ENCODE measurements at regions not wholly inside any gene's neighbourhood (a gene's known extent, or its start where the extent isn't known, plus 50 kb on each side); places are given as distances from the start of the nearest gene placed in this dataset.

DNA sequence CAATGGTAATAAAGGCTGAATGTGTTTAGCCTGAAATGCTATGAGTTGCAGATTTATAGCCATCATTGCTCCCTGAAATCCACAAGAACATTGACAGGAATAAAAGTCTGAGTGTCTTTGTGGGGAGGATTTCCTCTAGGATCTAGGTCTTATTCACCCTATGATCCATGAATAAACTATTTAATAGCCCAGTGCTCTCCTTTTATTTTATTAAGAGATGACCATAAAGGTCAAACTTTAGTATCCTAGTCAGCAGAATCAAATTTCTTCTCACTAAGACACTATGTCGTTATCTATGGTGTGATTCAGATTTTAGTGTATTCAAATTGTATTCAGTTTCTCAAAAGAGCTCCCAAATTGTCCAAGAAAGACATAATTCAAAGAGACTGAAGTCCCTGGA, 67.8 kb upstream of the AKR1E2 start:
- Mint-ChIP-seq H3K9me3 (ENCODE audit: unreplicated experiment) (no peaks in the 10 kb centered on the region), H3K4me1 (ENCODE audit: unreplicated experiment) (no peaks in the 10 kb centered on the region)

DNA sequence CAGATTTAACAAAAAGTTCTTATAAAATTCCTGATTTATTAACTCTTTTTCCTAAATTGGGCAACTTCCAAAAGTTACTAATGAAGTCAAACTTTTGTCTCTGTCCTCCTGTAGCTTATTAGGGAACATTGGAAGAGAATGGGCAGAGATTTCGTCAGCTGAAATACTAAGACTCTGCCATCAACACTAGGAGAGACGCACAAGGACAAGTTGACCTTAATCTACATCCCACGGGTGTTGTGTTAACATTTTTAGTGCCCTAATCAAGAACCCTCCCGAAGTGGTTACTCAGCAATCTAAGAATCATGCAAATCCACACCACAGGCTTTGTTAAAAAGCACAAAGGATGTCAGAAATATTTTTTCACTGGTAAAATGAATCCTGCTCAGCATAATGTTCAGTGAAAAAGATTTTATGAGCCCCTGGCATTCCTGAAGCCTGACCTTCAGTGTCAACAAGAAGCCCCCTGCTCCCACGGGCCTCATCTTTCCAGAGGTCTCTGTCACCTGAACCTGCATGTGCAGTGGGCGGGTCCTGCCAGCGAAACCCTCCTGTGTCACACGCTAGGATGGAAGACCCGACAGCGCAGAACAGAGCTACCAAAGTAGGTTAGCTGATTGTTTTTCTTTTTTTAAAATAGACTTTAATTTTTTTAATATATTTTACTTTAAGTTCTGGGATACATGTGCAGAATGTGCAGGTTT, 70.6 kb upstream of the AKR1E2 start:
- Mint-ChIP-seq H3K27me3 (ENCODE audit: unreplicated experiment) (no peaks in the 10 kb centered on the region), H3K4me3 (ENCODE audit: unreplicated experiment) (no peak overlapping the region), H3K9me3 (ENCODE audit: unreplicated experiment) (no peaks in the 10 kb centered on the region), H3K27ac (ENCODE audit: unreplicated experiment) (no peak overlapping the region), H3K36me3 (ENCODE audit: unreplicated experiment) (no peaks in the 10 kb centered on the region), H3K4me1 (ENCODE audit: unreplicated experiment) (no peaks in the 10 kb centered on the region)
- no peak for DNase-seq (ENCODE audit: extremely low spot score, unreplicated experiment)
- TF ChIP-seq, protein P1, sequence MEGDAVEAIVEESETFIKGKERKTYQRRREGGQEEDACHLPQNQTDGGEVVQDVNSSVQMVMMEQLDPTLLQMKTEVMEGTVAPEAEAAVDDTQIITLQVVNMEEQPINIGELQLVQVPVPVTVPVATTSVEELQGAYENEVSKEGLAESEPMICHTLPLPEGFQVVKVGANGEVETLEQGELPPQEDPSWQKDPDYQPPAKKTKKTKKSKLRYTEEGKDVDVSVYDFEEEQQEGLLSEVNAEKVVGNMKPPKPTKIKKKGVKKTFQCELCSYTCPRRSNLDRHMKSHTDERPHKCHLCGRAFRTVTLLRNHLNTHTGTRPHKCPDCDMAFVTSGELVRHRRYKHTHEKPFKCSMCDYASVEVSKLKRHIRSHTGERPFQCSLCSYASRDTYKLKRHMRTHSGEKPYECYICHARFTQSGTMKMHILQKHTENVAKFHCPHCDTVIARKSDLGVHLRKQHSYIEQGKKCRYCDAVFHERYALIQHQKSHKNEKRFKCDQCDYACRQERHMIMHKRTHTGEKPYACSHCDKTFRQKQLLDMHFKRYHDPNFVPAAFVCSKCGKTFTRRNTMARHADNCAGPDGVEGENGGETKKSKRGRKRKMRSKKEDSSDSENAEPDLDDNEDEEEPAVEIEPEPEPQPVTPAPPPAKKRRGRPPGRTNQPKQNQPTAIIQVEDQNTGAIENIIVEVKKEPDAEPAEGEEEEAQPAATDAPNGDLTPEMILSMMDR (IDR thresholded peaks at IDR 0.05) = no peak

More for the DNA sequence above, 67.8 kb upstream of the AKR1E2 start:
- DNase-seq (ENCODE audit: extremely low spot score, unreplicated experiment) = no peak
- Mint-ChIP-seq H3K36me3 (ENCODE audit: unreplicated experiment) (no peaks in the 10 kb centered on the region), H3K27me3 (ENCODE audit: unreplicated experiment) (no peaks in the 10 kb centered on the region), H3K27ac (ENCODE audit: unreplicated experiment) (no peak overlapping the region), H3K4me3 (ENCODE audit: unreplicated experiment) (no peak overlapping the region)
- TF ChIP-seq, protein P1 (IDR thresholded peaks at IDR 0.05) = no peak

DNA sequence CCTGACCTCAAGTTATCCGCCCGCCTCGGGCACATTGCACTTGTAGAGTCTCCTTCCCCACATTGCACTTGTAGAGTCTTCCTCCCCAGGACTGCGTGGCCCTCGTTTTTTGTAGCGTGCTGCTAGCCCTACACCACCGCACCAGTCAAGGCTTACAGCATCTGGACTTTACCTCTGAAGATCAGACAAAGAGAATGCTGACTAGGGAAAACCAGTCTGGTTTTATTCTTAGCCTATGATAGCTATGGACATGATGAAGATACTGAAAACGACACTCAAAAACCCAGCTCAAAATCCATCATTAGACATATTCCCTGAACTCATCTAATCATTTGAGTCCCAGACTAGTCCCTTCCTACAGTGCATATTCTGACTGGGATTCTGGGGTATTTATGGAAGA, 71.9 kb upstream of the AKR1E2 start:
- Mint-ChIP-seq H3K4me3 (ENCODE audit: unreplicated experiment) (no peak overlapping the region), H3K27ac (ENCODE audit: unreplicated experiment) (no peak overlapping the region), H3K4me1 (ENCODE audit: unreplicated experiment) (no peaks in the 10 kb centered on the region), H3K27me3 (ENCODE audit: unreplicated experiment) (no peaks in the 10 kb centered on the region), H3K9me3 (ENCODE audit: unreplicated experiment) (no peaks in the 10 kb centered on the region), H3K36me3 (ENCODE audit: unreplicated experiment) (no peaks in the 10 kb centered on the region)
- DNase-seq (ENCODE audit: extremely low spot score, unreplicated experiment) = no peak
- TF ChIP-seq, protein P1 (IDR thresholded peaks at IDR 0.05) = no peak

DNA sequence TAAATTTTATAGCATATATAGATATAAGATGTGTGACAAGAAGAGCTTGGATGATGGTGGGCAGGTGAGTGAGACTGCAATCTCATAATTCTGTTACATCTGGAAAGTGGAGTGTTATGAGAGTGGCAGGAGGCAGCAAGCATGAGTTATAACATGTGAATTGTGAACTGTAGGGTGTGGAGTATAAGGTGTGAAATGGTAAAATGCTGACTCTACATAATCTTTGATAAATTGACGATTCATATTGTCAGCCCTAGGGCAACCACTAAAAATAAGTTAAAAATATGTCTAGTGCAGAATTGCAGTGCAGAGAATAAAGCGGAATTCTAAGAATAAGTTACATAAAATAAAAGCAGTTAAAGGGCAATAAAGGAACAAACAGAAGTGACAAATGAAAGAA, 74.8 kb upstream of the AKR1E2 start:
- Mint-ChIP-seq H3K9me3 (ENCODE audit: unreplicated experiment) (no peaks in the 10 kb centered on the region), H3K36me3 (ENCODE audit: unreplicated experiment) (no peaks in the 10 kb centered on the region), H3K4me3 (ENCODE audit: unreplicated experiment) (no peak overlapping the region), H3K4me1 (ENCODE audit: unreplicated experiment) (peaks cover 2% of the 10 kb centered on the region), H3K27me3 (ENCODE audit: unreplicated experiment) (no peaks in the 10 kb centered on the region), H3K27ac (ENCODE audit: unreplicated experiment) (no peak overlapping the region)
- TF ChIP-seq, protein P1 (IDR thresholded peaks at IDR 0.05) = no peak
- no peak for DNase-seq (ENCODE audit: extremely low spot score, unreplicated experiment)

DNA sequence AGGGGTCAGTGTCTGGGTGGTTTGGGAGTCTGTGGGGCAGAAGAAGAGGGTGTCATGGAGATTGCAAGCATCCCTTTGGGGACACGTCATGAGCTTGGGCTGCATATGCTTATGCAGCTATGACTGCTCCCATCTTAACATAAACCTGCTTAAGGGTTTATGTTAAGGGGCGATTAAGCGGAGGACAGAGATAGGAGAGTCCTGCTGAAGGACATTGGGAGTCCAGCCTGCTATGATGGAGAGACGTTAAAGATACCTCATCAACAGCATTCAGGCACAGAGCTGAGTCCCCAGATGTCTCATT, 76.8 kb upstream of the AKR1E2 start:
- TF ChIP-seq, protein P1 (IDR thresholded peaks at IDR 0.05) = no peak
- H3K9me3 Mint-ChIP-seq (ENCODE audit: unreplicated experiment) = no peaks in the 10 kb centered on the region
- no peak overlapping the region for H3K27ac Mint-ChIP-seq (ENCODE audit: unreplicated experiment)
- DNase-seq (ENCODE audit: extremely low spot score, unreplicated experiment) = no peak
- H3K27me3 Mint-ChIP-seq (ENCODE audit: unreplicated experiment) = no peaks in the 10 kb centered on the region
- peaks cover 2% of the 10 kb centered on the region for H3K4me1 Mint-ChIP-seq (ENCODE audit: unreplicated experiment)
- H3K36me3 Mint-ChIP-seq (ENCODE audit: unreplicated experiment) = no peaks in the 10 kb centered on the region
- no peak overlapping the region for H3K4me3 Mint-ChIP-seq (ENCODE audit: unreplicated experiment)

All from osteocyte (in vitro differentiated cells).